ENCODE measurements at regions not wholly inside any gene's neighbourhood (a gene's known extent, or its start where the extent isn't known, plus 50 kb on each side); places are given as distances from the start of the nearest gene placed in this dataset.

DNA sequence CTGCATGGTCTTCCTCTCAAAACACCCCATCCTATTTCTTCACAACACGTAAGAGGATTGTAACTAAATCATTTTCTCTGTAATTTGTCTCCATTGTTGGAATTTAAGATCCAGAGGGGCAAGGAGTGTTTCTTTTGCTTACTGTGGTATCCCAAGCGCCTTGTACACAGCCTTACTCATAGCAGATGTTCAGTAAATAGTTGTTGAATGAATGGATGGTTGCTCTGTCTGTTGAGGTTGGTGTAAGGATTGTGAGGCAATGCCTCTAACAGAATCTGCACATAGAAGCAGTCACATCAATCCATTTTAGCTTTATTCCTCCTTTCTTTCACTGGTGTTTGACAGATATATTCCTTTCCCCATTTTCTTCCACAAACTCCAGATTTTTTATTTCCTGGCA, 90.1 kb downstream of the ZNF365 start:
- no peak overlapping the region for H3K9ac ChIP-seq (ENCODE audit: insufficient read depth in 1 of 2, low read length in 2 of 2)
- DNase-seq (no peak), ATAC-seq (ENCODE audit: insufficient read depth, low FRiP score) (no peak)
- H3K27me3 ChIP-seq (ENCODE audit: control insufficient read depth in 3 of 3, insufficient read depth in 3 of 3, low read length in 2 of 3) = no peaks in the 10 kb centered on the region
- WGBS, 2 donors = 86 to 90% methylated on average over 2 of the region's 2 CpGs
- H3K4me1 ChIP-seq (ENCODE audit: control insufficient read depth in 5 of 5, insufficient read depth in 5 of 5, low read length in 5 of 5) = peaks cover 0 to 2% (median 0%) of the 10 kb centered on the region in 5 donors
- TF ChIP-seq, protein P1, sequence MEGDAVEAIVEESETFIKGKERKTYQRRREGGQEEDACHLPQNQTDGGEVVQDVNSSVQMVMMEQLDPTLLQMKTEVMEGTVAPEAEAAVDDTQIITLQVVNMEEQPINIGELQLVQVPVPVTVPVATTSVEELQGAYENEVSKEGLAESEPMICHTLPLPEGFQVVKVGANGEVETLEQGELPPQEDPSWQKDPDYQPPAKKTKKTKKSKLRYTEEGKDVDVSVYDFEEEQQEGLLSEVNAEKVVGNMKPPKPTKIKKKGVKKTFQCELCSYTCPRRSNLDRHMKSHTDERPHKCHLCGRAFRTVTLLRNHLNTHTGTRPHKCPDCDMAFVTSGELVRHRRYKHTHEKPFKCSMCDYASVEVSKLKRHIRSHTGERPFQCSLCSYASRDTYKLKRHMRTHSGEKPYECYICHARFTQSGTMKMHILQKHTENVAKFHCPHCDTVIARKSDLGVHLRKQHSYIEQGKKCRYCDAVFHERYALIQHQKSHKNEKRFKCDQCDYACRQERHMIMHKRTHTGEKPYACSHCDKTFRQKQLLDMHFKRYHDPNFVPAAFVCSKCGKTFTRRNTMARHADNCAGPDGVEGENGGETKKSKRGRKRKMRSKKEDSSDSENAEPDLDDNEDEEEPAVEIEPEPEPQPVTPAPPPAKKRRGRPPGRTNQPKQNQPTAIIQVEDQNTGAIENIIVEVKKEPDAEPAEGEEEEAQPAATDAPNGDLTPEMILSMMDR (IDR thresholded peaks at IDR 0.05; ENCODE audit: control extremely low read depth, extremely low read depth) = no peak
- H3K27ac ChIP-seq (ENCODE audit: low read depth in 1 of 2, low read length in 1 of 2) = no peak overlapping the region
- no peak overlapping the region for H3K4me3 ChIP-seq
- H3K9me3 ChIP-seq (ENCODE audit: control insufficient read depth in 4 of 4, insufficient read depth in 3 of 4, low read length in 3 of 4) = peaks cover 0 to 15% (median 4%) of the 10 kb centered on the region in 4 donors
- no peaks in the 10 kb centered on the region for H3K36me3 ChIP-seq (ENCODE audit: control insufficient read depth in 4 of 4, insufficient read depth in 4 of 4, low read length in 4 of 4)

DNA sequence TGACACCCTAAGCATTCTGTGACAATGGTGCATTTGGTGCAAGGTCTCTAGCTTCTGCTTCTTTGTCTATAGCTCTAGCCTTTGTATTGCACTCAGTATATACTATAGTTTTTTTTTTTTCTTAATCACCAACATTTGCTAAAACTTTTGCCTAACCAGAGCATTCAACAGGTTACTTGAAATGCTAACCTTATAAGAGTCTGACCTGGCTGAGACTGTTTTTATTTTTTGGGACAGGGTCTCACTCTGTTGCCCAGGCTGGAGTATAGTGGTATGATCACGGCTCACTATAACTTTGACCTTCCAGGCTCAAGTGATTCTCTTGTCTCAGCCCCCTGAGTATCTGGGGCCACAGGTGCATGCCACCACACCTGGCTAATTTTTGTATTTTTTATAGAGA, 92.4 kb downstream of the ZNF365 start:
- H3K36me3 ChIP-seq (ENCODE audit: control insufficient read depth in 4 of 4, insufficient read depth in 4 of 4, low read length in 4 of 4) = no peaks in the 10 kb centered on the region
- peaks cover 0 to 15% (median 4%) of the 10 kb centered on the region in 4 donors for H3K9me3 ChIP-seq (ENCODE audit: control insufficient read depth in 4 of 4, insufficient read depth in 3 of 4, low read length in 3 of 4)
- WGBS, 2 donors = 93 to 96% methylated on average over 1 of the region's 1 CpG
- ATAC-seq (ENCODE audit: insufficient read depth, low FRiP score) (no peak), DNase-seq (no peak)
- H3K9ac ChIP-seq (ENCODE audit: insufficient read depth in 1 of 2, low read length in 2 of 2) = no peak overlapping the region
- H3K27ac ChIP-seq (ENCODE audit: low read depth in 1 of 2, low read length in 1 of 2) = no peak overlapping the region
- TF ChIP-seq, protein P1 (IDR thresholded peaks at IDR 0.05; ENCODE audit: control extremely low read depth, extremely low read depth) = no peak
- no peaks in the 10 kb centered on the region for H3K4me1 ChIP-seq (ENCODE audit: control insufficient read depth in 5 of 5, insufficient read depth in 5 of 5, low read length in 5 of 5)
- H3K4me3 ChIP-seq = no peak overlapping the region
- H3K27me3 ChIP-seq (ENCODE audit: control insufficient read depth in 3 of 3, insufficient read depth in 3 of 3, low read length in 2 of 3) = no peaks in the 10 kb centered on the region

- WGBS, 2 donors = 91 to 93% methylated on average over 2 of the region's 2 CpGs
- no peak overlapping the region for H3K27ac ChIP-seq (ENCODE audit: low read depth in 1 of 2, low read length in 1 of 2)
- no peaks in the 10 kb centered on the region for H3K4me1 ChIP-seq (ENCODE audit: control insufficient read depth in 5 of 5, insufficient read depth in 5 of 5, low read length in 5 of 5)
- no peak for DNase-seq
- H3K4me3 ChIP-seq = no peak overlapping the region
- ATAC-seq (ENCODE audit: insufficient read depth, low FRiP score) = no peak
- H3K27me3 ChIP-seq (ENCODE audit: control insufficient read depth in 3 of 3, insufficient read depth in 3 of 3, low read length in 2 of 3) = no peaks in the 10 kb centered on the region
- H3K9ac ChIP-seq (ENCODE audit: insufficient read depth in 1 of 2, low read length in 2 of 2) = no peak overlapping the region
- no peaks in the 10 kb centered on the region for H3K36me3 ChIP-seq (ENCODE audit: control insufficient read depth in 4 of 4, insufficient read depth in 4 of 4, low read length in 4 of 4)
- peaks cover 0 to 15% (median 4%) of the 10 kb centered on the region in 4 donors for H3K9me3 ChIP-seq (ENCODE audit: control insufficient read depth in 4 of 4, insufficient read depth in 3 of 4, low read length in 3 of 4)
- TF ChIP-seq, protein P1 (IDR thresholded peaks at IDR 0.05; ENCODE audit: control extremely low read depth, extremely low read depth) = no peak
Measured at GRCh38 chr10:62467527-62467926, 93.4 kb downstream of the ZNF365 start.

DNA sequence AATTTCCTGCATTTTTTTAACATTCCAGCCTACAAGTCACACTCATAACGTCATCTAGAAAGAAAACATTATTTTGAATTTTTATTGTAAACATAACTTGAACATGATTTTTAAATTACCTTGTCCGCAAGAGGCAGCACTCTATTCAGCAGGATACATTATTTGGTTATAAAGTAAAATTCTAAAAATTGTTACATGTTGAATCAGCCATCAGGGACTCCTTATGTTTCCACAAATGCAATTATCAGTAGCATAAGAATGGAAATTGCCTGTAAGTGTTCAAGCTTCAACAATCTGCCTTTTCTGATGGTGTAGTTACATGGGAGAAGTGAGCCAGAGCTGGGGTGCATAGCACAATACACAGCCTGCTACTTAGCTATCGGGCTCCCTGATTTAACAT, 97.5 kb downstream of the ZNF365 start:
- no peak for DNase-seq
- Histone ChIP-seq H3K9me3 (ENCODE audit: control insufficient read depth in 4 of 4, insufficient read depth in 3 of 4, low read length in 3 of 4) (no peaks in the 10 kb centered on the region), H3K27me3 (ENCODE audit: control insufficient read depth in 3 of 3, insufficient read depth in 3 of 3, low read length in 2 of 3) (no peaks in the 10 kb centered on the region), H3K36me3 (ENCODE audit: control insufficient read depth in 4 of 4, insufficient read depth in 4 of 4, low read length in 4 of 4) (no peaks in the 10 kb centered on the region), H3K9ac (ENCODE audit: insufficient read depth in 1 of 2, low read length in 2 of 2) (no peak overlapping the region), H3K4me1 (ENCODE audit: control insufficient read depth in 5 of 5, insufficient read depth in 5 of 5, low read length in 5 of 5) (no peaks in the 10 kb centered on the region), H3K4me3 (no peak overlapping the region), H3K27ac (ENCODE audit: low read depth in 1 of 2, low read length in 1 of 2) (no peak overlapping the region)
- TF ChIP-seq, protein P1 (IDR thresholded peaks at IDR 0.05; ENCODE audit: control extremely low read depth, extremely low read depth) = no peak
- no peak for ATAC-seq (ENCODE audit: insufficient read depth, low FRiP score)
- WGBS, 2 donors = 82 to 86% methylated on average over 3 of the region's 3 CpGs
